Gastrocnemius medialis (tissue), 4 donors: ENCODE measurements at regions not wholly inside any gene's neighbourhood (a gene's known extent, or its start where the extent isn't known, plus 50 kb on each side); places are given as distances from the start of the nearest gene placed in this dataset.

Experiments
- POLR2A ChIP-seq, 2 donors: fragments of 450-650 bp; IDR thresholded peaks; one replicate each; pipeline ENCODE4 v1.6.1; 2017; ENCODE audit warnings: antibody characterized with exemption in 2 of 2, mild to moderate bottlenecking in 2 of 2, moderate library complexity in 2 of 2
- TF ChIP-seq, protein P1 (sequence below), 5 experiments: fragments of 450-650 bp in 3 of 5; fragments of 200-600 bp in 2 of 5; sonication (generic) in 2 of 5; IDR thresholded peaks in 4 of 5; conservative IDR thresholded peaks in 1 of 5; 1 replicate in 4 of 5; 2 replicates in 1 of 5; pipeline ENCODE4 v1.5.1; 2016 to 2019; ENCODE audit warnings: antibody characterized with exemption in 5 of 5, mild to moderate bottlenecking in 3 of 5, moderate library complexity in 3 of 5

- TF ChIP-seq, protein P1, sequence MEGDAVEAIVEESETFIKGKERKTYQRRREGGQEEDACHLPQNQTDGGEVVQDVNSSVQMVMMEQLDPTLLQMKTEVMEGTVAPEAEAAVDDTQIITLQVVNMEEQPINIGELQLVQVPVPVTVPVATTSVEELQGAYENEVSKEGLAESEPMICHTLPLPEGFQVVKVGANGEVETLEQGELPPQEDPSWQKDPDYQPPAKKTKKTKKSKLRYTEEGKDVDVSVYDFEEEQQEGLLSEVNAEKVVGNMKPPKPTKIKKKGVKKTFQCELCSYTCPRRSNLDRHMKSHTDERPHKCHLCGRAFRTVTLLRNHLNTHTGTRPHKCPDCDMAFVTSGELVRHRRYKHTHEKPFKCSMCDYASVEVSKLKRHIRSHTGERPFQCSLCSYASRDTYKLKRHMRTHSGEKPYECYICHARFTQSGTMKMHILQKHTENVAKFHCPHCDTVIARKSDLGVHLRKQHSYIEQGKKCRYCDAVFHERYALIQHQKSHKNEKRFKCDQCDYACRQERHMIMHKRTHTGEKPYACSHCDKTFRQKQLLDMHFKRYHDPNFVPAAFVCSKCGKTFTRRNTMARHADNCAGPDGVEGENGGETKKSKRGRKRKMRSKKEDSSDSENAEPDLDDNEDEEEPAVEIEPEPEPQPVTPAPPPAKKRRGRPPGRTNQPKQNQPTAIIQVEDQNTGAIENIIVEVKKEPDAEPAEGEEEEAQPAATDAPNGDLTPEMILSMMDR (IDR thresholded peaks at IDR 0.05 in 4 of 5, conservative IDR thresholded peaks at IDR 0.05 in 1 of 5): no peak
- TF ChIP-seq POLR2A (IDR thresholded peaks at IDR 0.05): no peak
Observed at GRCh38 chr11:112477152-112477551, 216.5 kb upstream of the PLET1 start.
